NT2/D1 (cell line): ENCODE measurements at regions not wholly inside any gene's neighbourhood (a gene's known extent, or its start where the extent isn't known, plus 50 kb on each side); places are given as distances from the start of the nearest gene placed in this dataset.
"Not testable (repeated sequence)": the region's sequence is repeated elsewhere in the genome, so short reads cannot be mapped to it uniquely, and the experiment has no call there.

Experiments
- DNase-seq: peaks from one replicate; pipeline ENCODE4 v3.0.0-alpha.2; 2011; ENCODE audit warnings: low read depth, low spot score
- H3K27me3 ChIP-seq: 2 replicates; pipeline ENCODE4 v1.6.0; 2011; ENCODE audit warnings: mild to moderate bottlenecking; ENCODE audit not compliant: insufficient read length, insufficient read depth
- H3K36me3 ChIP-seq: 2 replicates; pipeline ENCODE4 v1.6.1; 2011; ENCODE audit warnings: mild to moderate bottlenecking, low read length, mixed read lengths; ENCODE audit not compliant: insufficient read depth, insufficient read length
- H3K4me1 ChIP-seq: 2 replicates; pipeline ENCODE4 v1.5.1; 2011; ENCODE audit not compliant: insufficient read depth, insufficient read length
- H3K4me3 ChIP-seq: 2 replicates; pipeline ENCODE4 v1.5.1; 2011; ENCODE audit warnings: low read depth; ENCODE audit not compliant: insufficient read length
- H3K9ac ChIP-seq: 2 replicates; pipeline ENCODE4 v1.6.0; 2011; ENCODE audit warnings: low read depth; ENCODE audit not compliant: insufficient read length
- H3K9me3 ChIP-seq: 2 replicates; pipeline ENCODE4 v1.5.1; 2011; ENCODE audit warnings: mild to moderate bottlenecking, low read length; ENCODE audit not compliant: insufficient read depth
- SUZ12 ChIP-seq: IDR thresholded peaks from 2 replicates; pipeline ENCODE4 v1.6.1; 2011; ENCODE audit not compliant: insufficient read length, insufficient read depth; ENCODE audit errors: extremely low read depth
- YY1 ChIP-seq: IDR thresholded peaks from 2 replicates; pipeline ENCODE4 v1.6.1; 2011; ENCODE audit not compliant: insufficient read length, insufficient read depth
- ZNF274 ChIP-seq: IDR thresholded peaks from 2 replicates; pipeline ENCODE4 v1.6.1; 2011; ENCODE audit warnings: mild to moderate bottlenecking, low read depth, low read length

DNA sequence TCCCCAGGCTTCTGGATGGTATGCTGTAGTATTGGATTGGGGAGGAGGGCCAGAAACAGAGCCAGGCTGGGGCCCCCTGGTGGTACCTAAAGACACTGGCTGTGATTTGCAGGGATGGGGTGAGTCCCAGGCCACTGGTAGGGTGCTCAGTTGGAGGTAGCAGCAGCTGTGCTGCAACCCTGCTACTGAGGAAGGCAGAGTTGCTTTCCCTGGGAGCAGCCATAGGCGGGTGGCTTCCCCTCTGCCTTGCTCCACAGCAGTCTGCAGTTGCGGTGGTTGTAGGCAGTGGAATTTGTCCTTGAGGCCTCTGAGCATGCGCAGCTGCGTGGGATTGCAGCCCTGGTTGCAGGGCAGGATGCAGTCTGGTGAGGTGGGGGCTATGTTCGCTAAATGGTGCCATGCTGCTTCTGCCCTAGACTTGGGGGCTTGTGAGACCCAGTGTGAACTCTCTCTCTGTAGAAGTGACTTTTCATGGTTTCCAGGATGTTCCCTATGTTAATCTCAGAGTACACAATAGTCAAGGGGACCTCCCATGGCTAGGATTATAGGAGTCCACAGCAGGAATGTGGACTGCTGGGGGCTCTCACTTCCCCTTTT is 443.5 kb downstream of the XIRP2 start:
- Histone ChIP-seq H3K36me3 (no peaks in the 10 kb centered on the region), H3K27me3 (no peaks in the 10 kb centered on the region), H3K9ac (no peak overlapping the region), H3K4me1 (peaks cover 10% of the 10 kb centered on the region), H3K9me3 (peaks cover 22% of the 10 kb centered on the region), H3K4me3 (no peak overlapping the region)
- peak; percentile 86 for DNase-seq
- TF ChIP-seq YY1 (no peak), SUZ12 (no peak), ZNF274 (no peak)

DNA sequence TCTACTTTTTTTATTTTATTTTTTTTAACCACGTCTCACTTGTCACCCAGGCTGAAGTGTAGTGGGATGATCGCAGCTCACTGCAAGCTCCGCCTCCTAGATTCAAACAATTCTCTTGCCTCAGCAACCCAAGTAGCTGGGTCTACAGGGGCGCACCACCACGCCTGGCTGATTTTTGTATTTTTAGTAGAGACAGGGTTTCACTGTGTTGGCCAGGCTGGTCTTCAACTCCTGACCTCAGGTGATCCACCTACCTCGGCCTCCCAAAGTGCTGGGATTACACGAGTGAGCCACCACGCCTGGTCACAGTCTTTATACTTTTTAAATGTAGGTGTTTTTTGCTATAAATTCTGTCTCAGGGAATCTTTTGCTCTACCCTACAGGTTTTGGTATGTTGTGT is 440.5 kb downstream of the XIRP2 start:
- H3K36me3 ChIP-seq, H3K4me3 ChIP-seq, DNase-seq, H3K27me3 ChIP-seq, H3K9ac ChIP-seq: not testable (repeated sequence)
- Histone ChIP-seq H3K9me3 (peaks cover 22% of the 10 kb centered on the region), H3K4me1 (peaks cover 10% of the 10 kb centered on the region)

DNA sequence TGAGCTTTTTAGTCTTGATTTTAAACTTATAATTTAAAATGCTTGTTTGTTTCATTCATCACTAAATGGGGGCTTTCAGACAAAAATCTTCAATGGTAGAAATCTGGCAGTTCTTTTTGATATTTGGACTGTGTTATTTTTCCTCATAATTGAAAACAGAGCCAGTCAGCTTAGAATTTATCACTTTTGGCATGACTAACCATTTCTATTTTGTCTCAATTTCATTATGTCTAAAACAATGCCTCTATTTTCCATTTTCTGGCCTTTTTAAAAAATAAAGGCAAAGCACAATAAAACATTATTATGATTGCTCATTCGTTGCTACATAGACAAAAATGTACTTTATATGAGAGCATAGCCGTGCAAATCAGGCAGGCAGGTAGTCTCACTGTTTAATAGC is 434.5 kb downstream of the XIRP2 start:
- Histone ChIP-seq H3K4me3 (no peak overlapping the region), H3K27me3 (no peaks in the 10 kb centered on the region), H3K9ac (no peak overlapping the region), H3K4me1 (no peaks in the 10 kb centered on the region), H3K36me3 (no peaks in the 10 kb centered on the region), H3K9me3 (peaks cover 17% of the 10 kb centered on the region)
- DNase-seq: no peak
- TF ChIP-seq ZNF274 (no peak), YY1 (no peak), SUZ12 (no peak)

DNA sequence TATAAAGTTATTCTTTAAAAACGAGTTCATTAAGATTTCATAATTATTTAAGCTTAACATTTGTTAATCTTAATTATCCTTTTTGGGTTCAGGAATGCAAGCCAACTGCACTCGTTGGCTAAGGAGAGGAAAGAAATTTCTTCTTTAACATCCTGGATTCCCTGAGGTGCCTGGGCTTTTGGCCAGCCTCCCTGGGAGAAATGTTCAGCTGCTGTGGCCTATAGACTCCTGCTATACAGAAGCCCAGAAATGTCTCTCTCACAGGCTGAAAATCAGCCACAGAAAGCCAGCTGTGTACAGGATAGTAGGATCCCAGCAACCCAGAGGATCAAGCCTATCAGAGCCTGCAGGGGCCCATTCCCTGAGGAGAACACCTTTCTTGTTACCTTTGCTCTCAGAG is 430.3 kb downstream of the XIRP2 start:
- Histone ChIP-seq H3K36me3 (no peaks in the 10 kb centered on the region), H3K4me3 (no peak overlapping the region), H3K27me3 (no peaks in the 10 kb centered on the region), H3K9ac (no peak overlapping the region), H3K4me1 (no peaks in the 10 kb centered on the region), H3K9me3 (peaks cover 26% of the 10 kb centered on the region)
- TF ChIP-seq SUZ12 (no peak), YY1 (no peak), ZNF274 (no peak)
- no peak for DNase-seq

DNA sequence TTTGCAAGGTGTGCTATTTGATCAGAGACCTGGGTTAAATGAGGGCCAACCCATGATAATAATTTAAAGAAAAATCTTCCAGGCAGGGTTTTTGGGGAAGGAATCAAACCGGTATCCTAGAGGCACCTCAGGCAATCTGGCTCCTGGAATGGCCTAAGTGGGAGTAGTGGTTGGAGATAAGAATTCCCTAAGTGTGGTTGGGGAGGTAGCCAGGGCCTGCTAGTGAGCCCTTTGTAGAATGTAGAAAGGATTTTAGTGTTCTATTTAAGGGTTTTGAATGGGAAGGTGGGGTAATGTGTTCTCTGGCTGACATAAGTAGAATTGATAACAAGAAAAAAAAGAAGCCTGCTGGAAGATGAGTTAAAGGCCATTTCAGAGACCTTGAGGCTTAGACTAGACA is 422.2 kb downstream of the XIRP2 start:
- Histone ChIP-seq H3K9me3 (no peaks in the 10 kb centered on the region), H3K36me3 (no peaks in the 10 kb centered on the region), H3K27me3 (no peaks in the 10 kb centered on the region), H3K4me1 (no peaks in the 10 kb centered on the region), H3K4me3 (no peak overlapping the region), H3K9ac (no peak overlapping the region)
- DNase-seq: no peak
- TF ChIP-seq ZNF274 (no peak), YY1 (no peak), SUZ12 (no peak)
